Endothelial cell of umbilical vein (primary cell): ENCODE measurements at regions not wholly inside any gene's neighbourhood (a gene's known extent, or its start where the extent isn't known, plus 50 kb on each side); places are given as distances from the start of the nearest gene placed in this dataset.

Source experiments
- BruUV-seq: library from RNA; stranded (reverse); fragments of 400-500 nt; replicated peaks from 2 replicates; lab custom pipeline; 2021; lab: Mats Ljungman, UMichigan
- CTCF ChIA-PET: fragments of 300-600, 350-600 bp; sonication (Branson Sonifier 250); formaldehyde crosslinking; loops from one replicate; lab custom pipeline; 2021; ENCODE audit warnings: antibody characterized with exemption, inconsistent platforms; lab: Charles Lee
- POLR2A ChIA-PET: fragments of 300-600, 350-600 bp; sonication (Branson Sonifier 250); formaldehyde crosslinking; loops from one replicate; lab custom pipeline; 2021; ENCODE audit warnings: antibody characterized with exemption, inconsistent platforms; lab: Charles Lee
- DNase-seq: peaks from one replicate; pipeline ENCODE4 v3.0.0-alpha.2; 2011; ENCODE audit warnings: low read depth, low spot score
- FAIRE-seq: peaks from 2 replicates; lab custom pipeline; 2011; peaks lifted over from hg19 to GRCh38; lab: Jason Lieb, UNC
- H2AFZ ChIP-seq: 2 replicates; pipeline ENCODE4 v1.6.0; 2012; ENCODE audit warnings: low read depth, low read length, control low read depth, inconsistent platforms
- H3K27ac ChIP-seq: 2 replicates; pipeline ENCODE4 v1.5.1; 2011; ENCODE audit warnings: low read depth, mild to moderate bottlenecking, control low read depth, low read length, moderate library complexity; ENCODE audit not compliant: insufficient read depth
- H3K27me3 ChIP-seq, 2 experiments: 2 replicates each; pipeline versions ENCODE4 v1.6.0 to v1.6.1; 2011; ENCODE audit warnings: low read length in 2 of 2, mixed read lengths in 1 of 2; ENCODE audit not compliant: control insufficient read depth in 2 of 2, insufficient read depth in 2 of 2
- H3K36me3 ChIP-seq, 2 experiments: 2 replicates in 1 of 2; 3 replicates in 1 of 2; pipeline ENCODE4 v1.5.1; 2011; ENCODE audit warnings: low read length in 2 of 2, mild to moderate bottlenecking in 1 of 2, moderate library complexity in 1 of 2; ENCODE audit not compliant: control insufficient read depth in 2 of 2, insufficient read depth in 2 of 2; ENCODE audit errors: extremely low read depth in 1 of 2
- H3K4me1 ChIP-seq: 3 replicates; pipeline ENCODE4 v1.5.1; 2011; ENCODE audit warnings: mild to moderate bottlenecking, low read length; ENCODE audit not compliant: control insufficient read depth, insufficient read depth; ENCODE audit errors: extremely low read depth
- H3K4me2 ChIP-seq: 2 replicates; pipeline ENCODE4 v1.6.1; 2011; ENCODE audit warnings: low read length, control low read depth, mixed read lengths; ENCODE audit not compliant: insufficient read depth
- H3K4me3 ChIP-seq, 3 experiments: fragments of 200-600 bp in 1 of 3; sonication (generic), shearing (Covaris generic) in 1 of 3; replicated peaks in 1 of 3; 2 replicates each; pipeline ENCODE4 v1.5.1; 2011 to 2016; ENCODE audit warnings: control low read depth in 3 of 3, low read length in 3 of 3, mild to moderate bottlenecking in 2 of 3, inconsistent platforms in 1 of 3, low read depth in 1 of 3, moderate library complexity in 1 of 3; ENCODE audit not compliant: insufficient read depth in 1 of 3
- H3K79me2 ChIP-seq: 2 replicates; pipeline ENCODE4 v1.6.0; 2012; ENCODE audit warnings: low read length, inconsistent platforms; ENCODE audit not compliant: control insufficient read depth, insufficient read depth
- H3K9ac ChIP-seq: replicated peaks from 2 replicates; pipeline ENCODE3; 2011; ENCODE audit warnings: low read length, control low read depth; ENCODE audit not compliant: insufficient read depth; ENCODE audit errors: extremely low read depth
- H3K9me1 ChIP-seq: replicated peaks from 3 replicates; pipeline ENCODE4 v1.6.0; 2011; ENCODE audit warnings: mild to moderate bottlenecking, low read length; ENCODE audit not compliant: control insufficient read depth, insufficient read depth; ENCODE audit errors: extremely low read depth
- H3K9me3 ChIP-seq: replicated peaks from 2 replicates; pipeline ENCODE4 v1.5.1; 2012; ENCODE audit warnings: low read length, inconsistent platforms; ENCODE audit not compliant: control insufficient read depth, insufficient read depth
- H4K20me1 ChIP-seq: replicated peaks from 2 replicates; pipeline ENCODE3; 2011; ENCODE audit warnings: mild to moderate bottlenecking, low read length; ENCODE audit not compliant: control insufficient read depth, insufficient read depth; ENCODE audit errors: extremely low read depth
- CTCF ChIP-seq, 2 donors: IDR thresholded peaks; 1 replicate in 1 of 2; 2 replicates in 1 of 2; pipeline ENCODE4 v1.5.1; 2011; ENCODE audit warnings: low read length in 2 of 2, mild to moderate bottlenecking in 2 of 2, moderate library complexity in 2 of 2, control low read depth in 1 of 2, inconsistent platforms in 1 of 2, low read depth in 1 of 2; ENCODE audit not compliant: insufficient read depth in 1 of 2; ENCODE audit errors: extremely low read depth in 1 of 2
- FOS ChIP-seq: IDR thresholded peaks from 2 replicates; pipeline ENCODE4 v1.6.1; 2011; ENCODE audit warnings: mild to moderate bottlenecking, low read length, moderate library complexity, borderline replicate concordance; ENCODE audit not compliant: insufficient read depth
- GATA2 ChIP-seq: IDR thresholded peaks from 2 replicates; pipeline ENCODE4 v1.7.0; 2011; ENCODE audit warnings: low read depth, mild to moderate bottlenecking, moderate library complexity, mixed read lengths, low read length; ENCODE audit not compliant: insufficient read length, insufficient read depth
- JUN ChIP-seq: IDR thresholded peaks from 2 replicates; pipeline ENCODE4 v1.6.1; 2011; ENCODE audit warnings: borderline replicate concordance, low read depth; ENCODE audit not compliant: insufficient read length, insufficient read depth
- MYC ChIP-seq: IDR thresholded peaks from one replicate; pipeline ENCODE4 v1.6.1; 2011; ENCODE audit warnings: mild to moderate bottlenecking, low read depth, low read length
- POLR2A ChIP-seq: IDR thresholded peaks from 2 replicates; pipeline ENCODE4 v1.6.1; 2012; ENCODE audit warnings: low read depth, mild to moderate bottlenecking, control low read depth, low read length
- dilution Hi-C: fragments of 300-500 bp; cut with MboI; formaldehyde crosslinking; loops from one replicate; pipeline ENCODE4 v1.15.0; 2019; ENCODE audit warnings: low sequenced_read_pairs; ENCODE audit not compliant: extremely low pct_ligation_motif_present
- intact Hi-C: fragments of 100-400 bp; cut with micrococcal nuclease; formaldehyde crosslinking; loops from one replicate; pipeline ENCODE4 v1.10.0; 2022
- TF ChIP-seq, protein P1 (sequence below): IDR thresholded peaks from 2 replicates; pipeline ENCODE4 v1.6.1; 2011; ENCODE audit not compliant: insufficient read depth, insufficient read length

DNA sequence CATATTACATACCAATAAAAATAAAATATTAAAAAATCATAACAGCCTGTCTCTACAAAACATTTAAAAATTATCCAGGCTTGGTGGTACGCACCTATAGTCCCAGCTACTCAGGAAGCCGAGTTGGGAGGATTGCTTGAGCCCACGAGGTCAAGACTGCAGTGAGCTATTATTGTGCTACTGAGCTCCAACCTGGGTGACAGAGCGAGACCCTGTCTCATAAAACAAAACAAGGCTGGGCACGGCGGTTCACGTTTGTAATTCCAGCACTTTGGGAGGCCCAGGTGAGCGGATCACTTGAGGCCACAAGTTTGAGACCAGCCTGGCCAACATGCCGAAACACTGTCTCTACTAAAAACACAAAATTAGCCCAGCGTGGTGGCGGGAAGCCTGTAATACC, 52.2 kb upstream of the LSM14A start:
- no peak for DNase-seq
- BruUV-seq: no TSS peak
- Histone ChIP-seq H3K4me3 (no peak overlapping the region), H4K20me1 (no peaks in the 10 kb centered on the region), H3K9ac (no peak overlapping the region), H3K79me2 (no peaks in the 10 kb centered on the region), H3K27me3 (peaks cover 3 to 7% of the 10 kb centered on the region in 2 experiments), H2AFZ (no peak overlapping the region), H3K9me3 (no peaks in the 10 kb centered on the region), H3K27ac (no peak overlapping the region), H3K36me3 (no peaks in the 10 kb centered on the region), H3K4me1 (no peaks in the 10 kb centered on the region), H3K9me1 (no peaks in the 10 kb centered on the region), H3K4me2 (no peak overlapping the region)
- FAIRE-seq: no peak
- POLR2A ChIA-PET: no interaction called here
- CTCF ChIA-PET: interaction anchor here (0.7 to 4.6 kb wide), 7 partner anchors 13 to 310 kb away, joined by 3 to 100 read pairs (median 5); no protein-coding TSS in a partner anchor
- dilution Hi-C loops (no loop called here), intact Hi-C loops (loop anchor here (5.0 kb wide), 1 partner anchor 97 kb away; no protein-coding TSS in a partner anchor)
- no peak for TF ChIP-seq CTCF (IDR thresholded peaks at IDR 0.05; ENCODE audit: extremely low read depth in 1 of 2, insufficient read depth in 1 of 2, low read depth in 1 of 2, low read length in 2 of 2)
- TF ChIP-seq JUN: no peak
- no peak for TF ChIP-seq FOS
- no peak for TF ChIP-seq POLR2A
- no peak for TF ChIP-seq GATA2
- TF ChIP-seq MYC: no peak
- TF ChIP-seq, protein P1, sequence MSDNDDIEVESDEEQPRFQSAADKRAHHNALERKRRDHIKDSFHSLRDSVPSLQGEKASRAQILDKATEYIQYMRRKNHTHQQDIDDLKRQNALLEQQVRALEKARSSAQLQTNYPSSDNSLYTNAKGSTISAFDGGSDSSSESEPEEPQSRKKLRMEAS: no peak
